ENCODE measurements at regions not wholly inside any gene's neighbourhood (a gene's known extent, or its start where the extent isn't known, plus 50 kb on each side); places are given as distances from the start of the nearest gene placed in this dataset.
"Not testable (repeated sequence)": the region's sequence is repeated elsewhere in the genome, so short reads cannot be mapped to it uniquely, and the experiment has no call there.

DNA sequence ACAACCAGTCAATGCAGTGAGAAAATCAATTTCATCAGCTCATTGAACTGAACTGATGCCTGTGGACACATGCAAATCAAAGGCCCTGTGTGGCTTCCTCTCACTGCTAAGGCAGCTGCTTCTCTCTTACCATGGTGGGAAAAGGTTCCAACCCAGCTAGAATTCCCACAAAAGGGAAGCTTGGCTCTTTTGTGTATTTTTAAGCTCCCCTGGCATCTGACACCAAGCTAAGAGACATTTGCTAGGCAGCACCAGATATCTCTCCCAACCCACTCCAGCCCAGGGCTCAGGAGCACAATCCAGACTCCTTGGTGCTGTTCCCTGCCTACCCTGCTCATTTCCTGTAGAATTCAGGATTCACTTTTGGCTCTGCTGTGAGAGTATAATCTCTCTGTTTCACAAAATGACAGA lies 129.6 kb downstream of the GXYLT1 start:
- no peak for DNase-seq
- no peaks in the 10 kb centered on the region for H3K27me3 ChIP-seq
- ATAC-seq = no peak
- intact Hi-C loops (cut with DNase I; ENCODE audit: low total_unique reads) (no loop called here), in situ Hi-C loops (cut with MboI; ENCODE audit: low sequenced_read_pairs in 4 of 4) (loop anchor here in 2 of 4 donors (25.0 kb wide), 3 partner anchors 728 to 1078 kb away; no protein-coding TSS in a partner anchor)
- no peaks in the 10 kb centered on the region for H3K4me1 ChIP-seq
- no peak overlapping the region for H3K4me3 ChIP-seq
- no peak overlapping the region for H3K27ac ChIP-seq
- H3K36me3 ChIP-seq = no peaks in the 10 kb centered on the region
- TF ChIP-seq POLR2A (IDR thresholded peaks at IDR 0.05) = no peak
- no peaks in the 10 kb centered on the region for H3K9me3 ChIP-seq

DNA sequence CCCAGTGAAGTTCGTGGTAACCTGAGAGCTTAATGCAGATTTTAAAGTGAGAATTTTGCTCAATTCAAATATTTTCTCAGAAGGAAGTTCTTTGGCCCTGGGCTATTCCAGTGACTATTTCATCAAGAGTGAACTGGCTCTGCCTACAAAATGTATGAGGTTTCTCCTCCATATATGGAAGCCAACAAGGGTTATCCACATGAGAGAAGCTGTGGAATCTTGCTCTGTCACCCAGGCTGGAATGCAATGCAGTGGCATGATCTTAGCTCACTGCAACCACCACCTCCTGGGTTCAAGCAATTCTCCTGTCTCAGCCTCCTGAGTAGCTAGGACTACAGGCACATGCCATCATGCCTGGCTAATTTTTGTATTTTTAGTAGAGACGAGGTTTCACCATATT lies 132.2 kb downstream of the GXYLT1 start:
- ATAC-seq; H3K4me3 ChIP-seq; intact Hi-C loops (cut with DNase I; ENCODE audit: low total_unique reads); H3K27ac ChIP-seq; H3K9me3 ChIP-seq; H3K27me3 ChIP-seq; H3K36me3 ChIP-seq; H3K4me1 ChIP-seq; DNase-seq: not testable (repeated sequence)
- in situ Hi-C loops (cut with MboI; ENCODE audit: low sequenced_read_pairs in 4 of 4) = loop anchor here in 2 of 4 donors (25.0 kb wide), 3 partner anchors 725 to 1075 kb away; no protein-coding TSS in a partner anchor

DNA sequence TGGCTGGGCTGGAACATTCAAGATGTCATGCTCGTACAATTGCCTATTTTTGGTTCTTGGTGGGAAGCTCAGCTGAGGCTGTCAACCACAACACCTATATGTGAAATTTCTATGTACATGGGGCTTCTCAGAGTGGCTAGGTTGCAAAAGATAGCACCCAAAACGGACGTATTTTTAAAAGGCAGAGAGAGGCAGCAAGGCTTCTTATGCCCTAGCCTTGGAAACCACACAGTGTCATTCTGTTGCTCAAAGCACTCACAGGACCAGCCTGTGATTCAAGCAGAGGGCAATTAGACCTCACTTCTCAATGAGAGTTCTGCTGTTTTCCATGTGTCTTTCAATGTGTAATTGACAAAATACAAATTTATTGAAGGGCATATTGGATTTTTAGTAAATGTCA lies 134.0 kb downstream of the GXYLT1 start:
- TF ChIP-seq POLR2A (IDR thresholded peaks at IDR 0.05) = no peak
- TF ChIP-seq, protein P1, sequence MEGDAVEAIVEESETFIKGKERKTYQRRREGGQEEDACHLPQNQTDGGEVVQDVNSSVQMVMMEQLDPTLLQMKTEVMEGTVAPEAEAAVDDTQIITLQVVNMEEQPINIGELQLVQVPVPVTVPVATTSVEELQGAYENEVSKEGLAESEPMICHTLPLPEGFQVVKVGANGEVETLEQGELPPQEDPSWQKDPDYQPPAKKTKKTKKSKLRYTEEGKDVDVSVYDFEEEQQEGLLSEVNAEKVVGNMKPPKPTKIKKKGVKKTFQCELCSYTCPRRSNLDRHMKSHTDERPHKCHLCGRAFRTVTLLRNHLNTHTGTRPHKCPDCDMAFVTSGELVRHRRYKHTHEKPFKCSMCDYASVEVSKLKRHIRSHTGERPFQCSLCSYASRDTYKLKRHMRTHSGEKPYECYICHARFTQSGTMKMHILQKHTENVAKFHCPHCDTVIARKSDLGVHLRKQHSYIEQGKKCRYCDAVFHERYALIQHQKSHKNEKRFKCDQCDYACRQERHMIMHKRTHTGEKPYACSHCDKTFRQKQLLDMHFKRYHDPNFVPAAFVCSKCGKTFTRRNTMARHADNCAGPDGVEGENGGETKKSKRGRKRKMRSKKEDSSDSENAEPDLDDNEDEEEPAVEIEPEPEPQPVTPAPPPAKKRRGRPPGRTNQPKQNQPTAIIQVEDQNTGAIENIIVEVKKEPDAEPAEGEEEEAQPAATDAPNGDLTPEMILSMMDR (IDR thresholded peaks at IDR 0.05 in 4 of 5, conservative IDR thresholded peaks at IDR 0.05 in 1 of 5) = no peak
- in situ Hi-C loops (cut with MboI; ENCODE audit: low sequenced_read_pairs in 4 of 4) = loop anchor here in 2 of 4 donors (25.0 kb wide), 3 partner anchors 723 to 1073 kb away; no protein-coding TSS in a partner anchor
- Histone ChIP-seq H3K27ac (no peak overlapping the region), H3K4me1 (no peaks in the 10 kb centered on the region), H3K36me3 (no peaks in the 10 kb centered on the region), H3K27me3 (no peaks in the 10 kb centered on the region), H3K9me3 (no peaks in the 10 kb centered on the region), H3K4me3 (no peak overlapping the region)
- intact Hi-C loops (cut with DNase I; ENCODE audit: low total_unique reads) = no loop called here
- ATAC-seq (no peak), DNase-seq (no peak)

DNA sequence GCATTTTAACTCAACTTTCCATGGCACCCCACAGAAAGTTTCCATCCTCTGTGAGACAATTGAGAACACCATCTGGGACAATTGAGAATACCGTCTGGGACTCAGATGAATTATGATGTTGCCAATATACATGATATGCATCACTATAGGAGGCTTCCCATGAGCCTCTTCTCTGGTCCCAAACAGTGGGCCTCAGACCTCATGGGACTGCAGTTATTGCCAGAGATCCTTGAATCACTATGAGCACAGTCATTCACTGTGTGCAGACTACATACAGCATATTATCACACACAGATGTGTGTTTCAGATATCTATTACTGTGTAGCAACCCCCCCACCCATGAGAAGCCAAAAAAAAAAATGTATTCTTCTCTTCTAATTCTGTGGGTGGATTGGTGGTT lies 134.4 kb downstream of the GXYLT1 start:
- no peak for TF ChIP-seq POLR2A (IDR thresholded peaks at IDR 0.05)
- TF ChIP-seq, protein P1 (IDR thresholded peaks at IDR 0.05 in 4 of 5, conservative IDR thresholded peaks at IDR 0.05 in 1 of 5) = no peak
- Histone ChIP-seq H3K36me3 (no peaks in the 10 kb centered on the region), H3K27me3 (no peaks in the 10 kb centered on the region), H3K4me3 (no peak overlapping the region), H3K4me1 (no peaks in the 10 kb centered on the region), H3K9me3 (no peaks in the 10 kb centered on the region), H3K27ac (no peak overlapping the region)
- intact Hi-C loops (cut with DNase I; ENCODE audit: low total_unique reads) (no loop called here), in situ Hi-C loops (cut with MboI; ENCODE audit: low sequenced_read_pairs in 4 of 4) (loop anchor here in 2 of 4 donors (25.0 kb wide), 3 partner anchors 723 to 1073 kb away; no protein-coding TSS in a partner anchor)
- ATAC-seq = no peak
- no peak for DNase-seq

DNA sequence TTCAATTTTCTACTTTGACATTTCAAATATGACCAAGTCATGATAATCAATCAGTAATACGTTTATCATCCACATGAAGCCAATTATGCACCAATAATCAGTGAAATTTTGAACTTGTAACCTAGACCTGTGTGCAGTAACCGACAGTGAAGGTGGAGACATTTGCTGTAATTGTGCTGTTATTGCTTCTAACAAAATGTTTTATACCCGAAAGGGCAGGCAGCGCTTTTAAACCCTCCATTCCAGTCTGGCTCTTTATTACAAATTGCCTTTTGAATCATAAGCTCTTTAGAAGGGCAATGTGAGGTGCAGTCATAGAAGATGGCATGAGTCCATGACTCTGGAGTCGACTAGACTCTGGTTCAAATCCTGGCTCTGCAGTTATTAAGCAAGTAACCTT lies 135.7 kb downstream of the GXYLT1 start:
- no peaks in the 10 kb centered on the region for H3K27me3 ChIP-seq
- DNase-seq (no peak), ATAC-seq (no peak)
- in situ Hi-C loops (cut with MboI; ENCODE audit: low sequenced_read_pairs in 4 of 4) = loop anchor here in 2 of 4 donors (25.0 kb wide), 3 partner anchors 722 to 1072 kb away; no protein-coding TSS in a partner anchor
- no peaks in the 10 kb centered on the region for H3K4me1 ChIP-seq
- H3K4me3 ChIP-seq = no peak overlapping the region
- no peaks in the 10 kb centered on the region for H3K36me3 ChIP-seq
- no peak overlapping the region for H3K27ac ChIP-seq
- intact Hi-C loops (cut with DNase I; ENCODE audit: low total_unique reads) = no loop called here
- TF ChIP-seq, protein P1 (IDR thresholded peaks at IDR 0.05 in 4 of 5, conservative IDR thresholded peaks at IDR 0.05 in 1 of 5) = no peak
- TF ChIP-seq POLR2A (IDR thresholded peaks at IDR 0.05) = no peak
- H3K9me3 ChIP-seq = no peaks in the 10 kb centered on the region

DNA sequence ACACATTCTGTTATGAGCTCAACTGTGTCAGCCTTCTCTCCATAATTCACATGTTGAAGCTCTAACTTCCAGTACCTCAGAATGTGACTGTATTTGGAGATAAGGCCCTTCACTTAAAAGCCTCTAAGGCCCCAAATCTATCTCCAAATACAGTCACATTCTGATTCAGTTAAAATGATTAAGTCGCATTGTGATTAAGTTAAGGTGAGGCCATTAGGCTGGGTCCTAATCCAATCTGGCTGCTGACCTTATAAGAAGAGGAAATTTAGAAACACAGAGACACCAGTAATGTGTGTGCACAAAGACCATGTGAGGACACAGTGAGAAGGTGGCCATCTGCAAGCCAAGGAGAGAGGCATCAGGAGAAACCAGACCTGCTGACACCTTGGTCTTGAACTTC lies 141.6 kb downstream of the GXYLT1 start:
- in situ Hi-C loops (cut with MboI; ENCODE audit: low sequenced_read_pairs in 4 of 4) (loop anchor here in 2 of 4 donors (25.0 kb wide), 3 partner anchors 716 to 1066 kb away; no protein-coding TSS in a partner anchor), intact Hi-C loops (cut with DNase I; ENCODE audit: low total_unique reads) (no loop called here)
- Histone ChIP-seq H3K27me3 (no peaks in the 10 kb centered on the region), H3K4me3 (no peak overlapping the region), H3K27ac (no peak overlapping the region), H3K9me3 (no peaks in the 10 kb centered on the region), H3K4me1 (no peaks in the 10 kb centered on the region), H3K36me3 (no peaks in the 10 kb centered on the region)
- no peak for DNase-seq
- ATAC-seq = no peak
- TF ChIP-seq, protein P1 (IDR thresholded peaks at IDR 0.05 in 4 of 5, conservative IDR thresholded peaks at IDR 0.05 in 1 of 5) = no peak
- no peak for TF ChIP-seq POLR2A (IDR thresholded peaks at IDR 0.05)

Data from gastrocnemius medialis (tissue), 4 donors.